IMR-90 (cell line): ENCODE measurements at regions not wholly inside any gene's neighbourhood (a gene's known extent, or its start where the extent isn't known, plus 50 kb on each side); places are given as distances from the start of the nearest gene placed in this dataset.

ENCODE experiments used
- ATAC-seq: fragments of 200-7000 bp; cut with Tn5 transposase; 2 replicates; pipeline ENCODE4 v1.9.1; 2020; ENCODE audit warnings: low read depth, mild to moderate bottlenecking, moderate library complexity
- BruUV-seq: library from RNA; stranded (reverse); fragments of 400-500 nt; replicated peaks from 2 replicates; lab custom pipeline; 2021; lab: Mats Ljungman, UMichigan
- CTCF ChIA-PET: fragments of 300-600 bp; formaldehyde crosslinking; extraction: SDS; loops from one replicate; lab custom pipeline; 2021; ENCODE audit warnings: antibody characterized with exemption; lab: Yijun Ruan, JAX
- POLR2A ChIA-PET: fragments of 300-600 bp; sonication (Branson Sonifier 250); formaldehyde crosslinking; loops from one replicate; lab custom pipeline; 2022; ENCODE audit warnings: antibody characterized with exemption; ENCODE audit not compliant: unreplicated experiment; lab: Charles Lee
- DNase-seq: peaks from one replicate; pipeline ENCODE4 v3.0.0; 2013
- H2AFZ ChIP-seq: replicated peaks from 2 replicates; pipeline ENCODE3; 2013; ENCODE audit warnings: low read length, mild to moderate bottlenecking; ENCODE audit not compliant: poor library complexity
- H2AK5ac ChIP-seq: 2 replicates; pipeline ENCODE4 v1.6.1; 2013; ENCODE audit warnings: low read depth, low read length, inconsistent platforms
- H2AK9ac ChIP-seq: replicated peaks from 2 replicates; pipeline ENCODE3; 2013; ENCODE audit warnings: mild to moderate bottlenecking, low read depth, low read length, moderate library complexity; ENCODE audit not compliant: poor library complexity
- H2BK120ac ChIP-seq: 2 replicates; pipeline ENCODE4 v1.6.1; 2013; ENCODE audit warnings: low read depth, low read length, inconsistent platforms
- H2BK15ac ChIP-seq: 3 replicates; pipeline ENCODE4 v1.6.1; 2013; ENCODE audit warnings: low read depth, low read length, inconsistent platforms
- H2BK20ac ChIP-seq: 2 replicates; pipeline ENCODE4 v1.6.1; 2013; ENCODE audit warnings: low read depth, mild to moderate bottlenecking, inconsistent platforms, low read length, moderate library complexity
- H2BK5ac ChIP-seq: 2 replicates; pipeline ENCODE4 v1.6.1; 2013; ENCODE audit warnings: mild to moderate bottlenecking, low read depth, low read length, inconsistent platforms; ENCODE audit not compliant: poor library complexity, severe bottlenecking
- H3K14ac ChIP-seq: replicated peaks from 2 replicates; pipeline ENCODE4 v1.6.1; 2013; ENCODE audit warnings: low read depth, low read length, inconsistent platforms
- H3K18ac ChIP-seq: 2 replicates; pipeline ENCODE4 v1.6.1; 2013; ENCODE audit warnings: low read depth, low read length, control low read depth
- H3K23ac ChIP-seq: 2 replicates; pipeline ENCODE4 v1.6.1; 2013; ENCODE audit warnings: low read depth, low read length, inconsistent platforms
- H3K27ac ChIP-seq: 2 replicates; pipeline ENCODE4 v1.5.1; 2013; ENCODE audit warnings: mild to moderate bottlenecking, control low read depth, low read length; ENCODE audit not compliant: insufficient read depth
- H3K27me3 ChIP-seq: 2 replicates; pipeline ENCODE4 v1.6.1; 2013; ENCODE audit warnings: low read length; ENCODE audit not compliant: control insufficient read depth, insufficient read depth
- H3K36me3 ChIP-seq: 2 replicates; pipeline ENCODE4 v1.6.1; 2013; ENCODE audit warnings: low read length, mixed read lengths; ENCODE audit not compliant: control insufficient read depth, insufficient read depth
- H3K4ac ChIP-seq: 2 replicates; pipeline ENCODE4 v1.6.1; 2013; ENCODE audit warnings: low read depth, low read length, inconsistent platforms
- H3K4me1 ChIP-seq: 2 replicates; pipeline ENCODE4 v1.6.1; 2013; ENCODE audit warnings: low read length, mixed read lengths; ENCODE audit not compliant: control insufficient read depth, insufficient read depth
- H3K4me2 ChIP-seq: 2 replicates; pipeline ENCODE4 v1.6.1; 2013; ENCODE audit warnings: low read depth, mild to moderate bottlenecking, control low read depth, low read length, moderate library complexity
- H3K4me3 ChIP-seq: 2 replicates; pipeline ENCODE4 v1.5.1; 2013; ENCODE audit warnings: low read depth, mild to moderate bottlenecking, control low read depth, low read length, moderate library complexity; ENCODE audit not compliant: insufficient read depth
- H3K56ac ChIP-seq: 2 replicates; pipeline ENCODE4 v1.6.1; 2013; ENCODE audit warnings: low read length, inconsistent platforms; ENCODE audit not compliant: insufficient read depth; ENCODE audit errors: extremely low read depth
- H3K79me1 ChIP-seq, 2 experiments: 2 replicates each; pipeline ENCODE4 v1.6.1; 2013; ENCODE audit warnings: low read length in 2 of 2, inconsistent platforms in 1 of 2, low read depth in 1 of 2
- H3K9ac ChIP-seq: 2 replicates; pipeline ENCODE4 v1.6.1; 2013; ENCODE audit warnings: low read depth, low read length, control low read depth
- H3K9me1 ChIP-seq: 2 replicates; pipeline ENCODE4 v1.6.1; 2013; ENCODE audit warnings: low read length, inconsistent platforms; ENCODE audit not compliant: insufficient read depth
- H3K9me3 ChIP-seq: 2 replicates; pipeline ENCODE4 v1.6.1; 2013; ENCODE audit warnings: low read length; ENCODE audit not compliant: control insufficient read depth, insufficient read depth
- H4K20me1 ChIP-seq: 2 replicates; pipeline ENCODE4 v1.6.1; 2013; ENCODE audit warnings: low read length, inconsistent platforms; ENCODE audit not compliant: insufficient read depth
- H4K5ac ChIP-seq: 2 replicates; pipeline ENCODE4 v1.6.1; 2013; ENCODE audit warnings: mild to moderate bottlenecking, low read depth, low read length, control low read depth
- H4K8ac ChIP-seq, 2 experiments: 2 replicates each; pipeline ENCODE4 v1.6.1; 2013; ENCODE audit warnings: low read depth in 2 of 2, low read length in 2 of 2, control low read depth in 1 of 2, inconsistent platforms in 1 of 2
- H4K91ac ChIP-seq: 2 replicates; pipeline ENCODE4 v1.6.1; 2013; ENCODE audit warnings: low read depth, low read length, inconsistent platforms; ENCODE audit not compliant: insufficient read depth
- CEBPB ChIP-seq: IDR thresholded peaks from 2 replicates; pipeline ENCODE4 v1.6.1; 2012; ENCODE audit warnings: low read depth, low read length, improper control_type of control experiment
- MXI1 ChIP-seq: IDR thresholded peaks from 2 replicates; pipeline ENCODE4 v1.6.1; 2012; ENCODE audit warnings: low read depth, mild to moderate bottlenecking, low read length, moderate library complexity, borderline replicate concordance
- WGBS, 2 experiments: methylation state at CpG; one replicate each; pipeline versions ENCODE4 v1.1.5 to v1.1.7; 2013; ENCODE audit warnings: missing lambda C conversion rate in 2 of 2; ENCODE audit not compliant: insufficient read length in 1 of 2; ENCODE audit errors: extremely low coverage in 2 of 2; 5-methylcytosine and 5-hydroxymethylcytosine counted together
- dilution Hi-C: fragments of 300-500 bp; cut with HindIII; formaldehyde crosslinking; loops from one replicate; pipeline ENCODE4 v1.14.3; 2018; ENCODE audit warnings: low sequenced_read_pairs; ENCODE audit not compliant: unreplicated experiment
- in situ Hi-C: fragments of 300-500 bp; cut with MboI; formaldehyde crosslinking; loops from 3 replicates; pipeline ENCODE4 v1.14.3; 2019; ENCODE audit warnings: low sequenced_read_pairs, inconsistent platforms, mixed read lengths
- intact Hi-C: fragments of 100-400 bp; cut with micrococcal nuclease; formaldehyde crosslinking; loops from 2 replicates; pipeline ENCODE4 v1.10.0; 2022

GRCh38 chr6:14197118-14197517 is 79.5 kb downstream of the CD83 start:
- H4K20me1 ChIP-seq, result no peaks in the 10 kb centered on the region

More at GRCh38 chr6:14197118-14197517, 79.5 kb downstream of the CD83 start:
- no peak overlapping the region for H2BK20ac ChIP-seq
- no peak overlapping the region for H2AK9ac ChIP-seq
- TF ChIP-seq MXI1, result no peak
- TF ChIP-seq CEBPB, result peak; percentile 59; the same call in 1 of the 2 replicates
- peaks cover 37% of the 10 kb centered on the region for H3K27me3 ChIP-seq
- no peak overlapping the region for H2AFZ ChIP-seq
- no peak overlapping the region for H3K4me3 ChIP-seq
- H3K4me2 ChIP-seq, result no peak overlapping the region
- H3K18ac ChIP-seq, result no peak overlapping the region
- H3K9me1 ChIP-seq, result no peaks in the 10 kb centered on the region
- no peaks in the 10 kb centered on the region for H3K36me3 ChIP-seq
- H2AK5ac ChIP-seq, result no peak overlapping the region
- POLR2A ChIA-PET, result no interaction called here
- WGBS, 2 experiments, result no CpG with 5 or more reads among the region's 3 CpGs
- H3K23ac ChIP-seq, result no peak overlapping the region
- no peak overlapping the region for H4K8ac ChIP-seq
- dilution Hi-C loops (no loop called here), intact Hi-C loops (no loop called here), in situ Hi-C loops (no loop called here)
- H3K9ac ChIP-seq, result no peak overlapping the region
- H3K56ac ChIP-seq, result no peak overlapping the region
- H3K27ac ChIP-seq, result no peak overlapping the region
- H3K14ac ChIP-seq, result no peak overlapping the region
- no peaks in the 10 kb centered on the region for H3K79me1 ChIP-seq
- H3K4ac ChIP-seq, result no peak overlapping the region
- no peak for DNase-seq
- H4K91ac ChIP-seq, result no peak overlapping the region
- no peak overlapping the region for H4K5ac ChIP-seq
- no peak overlapping the region for H2BK15ac ChIP-seq
- BruUV-seq, result no TSS peak
- H2BK120ac ChIP-seq, result no peak overlapping the region
- no peak overlapping the region for H2BK5ac ChIP-seq
- ATAC-seq, result no peak
- no peaks in the 10 kb centered on the region for H3K4me1 ChIP-seq
- CTCF ChIA-PET, result interaction anchor here (1.4 kb wide), 1 partner anchor 23 kb away, joined by 3 read pairs; no protein-coding TSS in a partner anchor
- no peaks in the 10 kb centered on the region for H3K9me3 ChIP-seq
